C4-2B (cell line): ENCODE measurements at regions not wholly inside any gene's neighbourhood (a gene's known extent, or its start where the extent isn't known, plus 50 kb on each side); places are given as distances from the start of the nearest gene placed in this dataset.

Source experiments
- H3K27ac ChIP-seq: fragments of 450-650 bp; 2 replicates; pipeline ENCODE4 v1.5.1; 2017
- CTCF ChIP-seq: fragments of 450-650 bp; conservative IDR thresholded peaks from 2 replicates; pipeline ENCODE4 v1.5.1; 2017; ENCODE audit warnings: mild to moderate bottlenecking
- ZFX ChIP-seq: fragments of 450-650 bp; IDR thresholded peaks from 2 replicates; pipeline ENCODE4 v1.6.1; 2017

DNA sequence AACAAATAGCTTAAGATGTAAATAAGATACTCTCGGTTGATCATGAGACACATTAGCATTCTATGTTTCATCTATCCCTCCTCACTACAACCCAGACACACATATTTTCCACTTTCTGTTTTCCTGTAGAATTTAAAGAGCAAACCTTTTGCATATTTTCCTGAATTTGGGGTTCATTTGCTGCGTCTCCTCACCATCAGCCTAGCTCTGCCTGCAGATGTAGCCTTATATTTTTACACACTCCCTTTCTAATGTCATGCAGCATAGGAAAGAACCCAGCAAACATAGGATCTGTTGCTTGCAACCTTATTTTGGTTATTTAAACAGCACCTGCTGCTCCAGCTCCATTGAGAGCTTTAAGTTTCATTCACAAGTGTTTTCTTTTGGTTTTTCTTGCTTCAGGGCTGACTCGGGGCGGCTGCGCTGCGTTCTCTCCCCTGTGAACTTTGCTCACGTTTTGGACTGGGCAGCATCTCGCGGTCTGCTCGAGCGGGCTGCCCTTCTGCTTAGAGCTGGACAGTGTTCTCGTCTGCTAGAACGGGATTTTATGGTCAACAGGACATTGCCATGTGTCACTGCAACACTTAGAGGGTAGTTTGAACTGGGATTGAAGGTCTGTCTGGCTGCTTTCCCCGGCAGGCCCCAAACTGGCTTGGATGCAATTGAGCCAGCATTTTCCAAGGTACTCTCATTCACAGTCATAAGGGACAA is 57.8 kb upstream of the VRK1 start:
- no peak overlapping the region for H3K27ac ChIP-seq
- TF ChIP-seq CTCF = no peak
- no peak for TF ChIP-seq ZFX

GRCh38 chr14:96741151-96741977 is 55.8 kb upstream of the VRK1 start:
- TF ChIP-seq CTCF (peak; percentile 96), ZFX (no peak)
- H3K27ac ChIP-seq = no peak overlapping the region

DNA sequence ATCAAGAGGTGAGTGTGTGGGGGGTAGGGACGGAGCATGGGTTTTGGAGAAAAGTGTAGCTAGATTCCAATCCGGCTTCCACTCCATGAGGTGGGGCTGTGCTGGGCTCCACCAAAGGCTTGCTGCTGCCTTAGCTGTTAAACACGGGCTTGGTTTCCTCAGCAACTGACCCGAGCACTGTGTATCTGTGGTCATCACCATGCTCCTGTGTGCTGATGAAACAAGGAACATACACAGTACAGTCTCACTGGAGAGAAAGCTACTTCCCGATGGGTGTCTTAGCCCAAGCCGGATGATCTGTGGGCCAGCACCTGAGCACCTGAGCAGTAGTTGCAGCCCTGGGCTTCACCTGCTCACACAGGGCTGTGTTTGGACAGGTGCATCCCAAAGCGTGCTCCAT is 52.9 kb upstream of the VRK1 start:
- TF ChIP-seq CTCF = no peak
- TF ChIP-seq ZFX = no peak
- no peak overlapping the region for H3K27ac ChIP-seq

GRCh38 chr14:96745500-96746051 is 51.6 kb upstream of the VRK1 start:
- TF ChIP-seq ZFX = no peak

DNA sequence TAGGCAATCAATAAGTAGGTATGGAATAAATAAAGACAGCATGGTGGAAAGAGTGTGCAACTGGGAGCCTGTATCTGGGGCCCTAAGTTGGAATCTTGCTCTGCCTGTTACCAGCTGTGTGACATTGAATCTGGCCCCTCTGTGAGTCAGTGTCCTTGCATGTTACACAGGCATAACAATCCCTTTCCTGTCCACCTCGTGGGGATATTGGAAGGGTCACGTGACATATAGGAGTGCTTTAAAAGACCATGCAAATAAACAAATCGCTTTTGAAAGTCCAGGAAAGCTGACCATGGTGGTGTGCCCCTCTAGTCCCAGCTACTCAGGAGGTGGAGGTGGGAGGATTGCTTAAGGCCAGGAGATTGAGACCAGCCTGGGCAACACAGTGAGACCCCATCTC is 51.1 kb upstream of the VRK1 start:
- H3K27ac ChIP-seq = no peak overlapping the region
- TF ChIP-seq CTCF = no peak
- no peak for TF ChIP-seq ZFX

More at GRCh38 chr14:96745500-96746051, 51.6 kb upstream of the VRK1 start:
- H3K27ac ChIP-seq = no peak overlapping the region

DNA sequence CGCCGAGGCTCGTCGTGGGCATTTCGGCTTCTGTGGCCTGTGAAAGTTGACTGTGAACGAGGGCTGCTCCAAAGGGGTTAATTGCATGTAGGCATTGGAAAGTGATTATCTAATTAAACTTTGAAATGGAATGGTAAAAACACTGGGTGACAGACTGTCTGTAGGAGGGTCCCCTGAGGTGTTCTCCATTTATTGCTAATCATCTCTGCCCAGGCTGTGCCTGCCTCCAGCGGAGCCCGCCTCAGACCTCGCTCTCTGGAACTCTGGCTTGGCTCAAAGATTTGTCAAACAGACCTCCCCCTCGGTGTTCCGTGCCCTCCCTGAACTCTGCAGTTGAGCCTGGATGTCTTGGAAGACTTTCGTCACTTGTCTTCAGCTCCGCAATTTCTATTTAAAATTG is 50.2 kb upstream of the VRK1 start:
- TF ChIP-seq CTCF (no peak), ZFX (no peak)
- H3K27ac ChIP-seq = no peak overlapping the region
